K562 (cell line): ENCODE measurements at regions not wholly inside any gene's neighbourhood (a gene's known extent, or its start where the extent isn't known, plus 50 kb on each side); places are given as distances from the start of the nearest gene placed in this dataset.

ENCODE experiments used
- ATAC-seq: fragments of 200-7000 bp; cut with Tn5 transposase; 3 replicates; pipeline ENCODE4 v1.9.1; 2020; ENCODE audit warnings: moderate library complexity
- BruUV-seq: library from RNA; stranded (reverse); fragments of 400-500 nt; replicated peaks from 2 replicates; lab custom pipeline; 2021; lab: Mats Ljungman, UMichigan
- CTCF ChIA-PET: fragments of 300-600 bp; formaldehyde crosslinking; extraction: SDS; loops from one replicate; lab custom pipeline; 2021; ENCODE audit warnings: low intra/inter-chr PET ratio; lab: Yijun Ruan, JAX
- POLR2A ChIA-PET: fragments of 300-600, 350-650 bp; sonication (Branson Sonifier 250); formaldehyde crosslinking; extraction: SDS; loops from one replicate; lab custom pipeline; 2021; ENCODE audit warnings: antibody characterized with exemption, inconsistent platforms; lab: Yijun Ruan, JAX
- DNase-seq, 4 experiments: peaks; one replicate each; pipeline versions ENCODE4 v3.0.0 to v3.0.0-alpha.2; 2011 to 2018; ENCODE audit warnings: low spot score in 3 of 4, mixed read lengths in 3 of 4; ENCODE audit errors: extremely low read depth in 1 of 4
- FAIRE-seq: peaks from 2 replicates; lab custom pipeline; 2011; peaks lifted over from hg19 to GRCh38; lab: Jason Lieb, UNC
- H2AFZ ChIP-seq: 2 replicates; pipeline ENCODE4 v1.6.0; 2011; ENCODE audit warnings: low read depth, low read length, control low read depth, inconsistent platforms
- H3K27ac ChIP-seq: fragments of 200-600 bp; 3 replicates; pipeline ENCODE4 v1.8.0; 2011; ENCODE audit warnings: low read depth, mild to moderate bottlenecking, control low read depth, inconsistent platforms, low read length, moderate library complexity, mixed read lengths; ENCODE audit errors: extremely low read depth
- H3K27me3 ChIP-seq, 2 experiments: fragments of 300-600 bp in 1 of 2; 2 replicates in 1 of 2; 3 replicates in 1 of 2; pipeline versions ENCODE4 v1.6.0 to v1.8.0; 2011; ENCODE audit warnings: inconsistent platforms in 2 of 2, low read length in 2 of 2, mild to moderate bottlenecking in 1 of 2, mixed read lengths in 1 of 2, moderate library complexity in 1 of 2; ENCODE audit not compliant: control insufficient read depth in 2 of 2, insufficient read depth in 2 of 2
- H3K36me3 ChIP-seq: fragments of 300-600 bp; 3 replicates; pipeline ENCODE4 v1.8.0; 2011; ENCODE audit warnings: mild to moderate bottlenecking, low read length, inconsistent platforms; ENCODE audit not compliant: control insufficient read depth, insufficient read depth
- H3K4me1 ChIP-seq, 2 experiments: fragments of 200-600 bp in 1 of 2; replicated peaks in 1 of 2; 2 replicates in 1 of 2; 3 replicates in 1 of 2; pipeline versions ENCODE4 v1.5.1 to v1.8.0; 2011; ENCODE audit warnings: inconsistent platforms in 2 of 2, low read length in 2 of 2, mild to moderate bottlenecking in 1 of 2, mixed read lengths in 1 of 2, moderate library complexity in 1 of 2; ENCODE audit not compliant: control insufficient read depth in 2 of 2, insufficient read depth in 2 of 2
- H3K4me2 ChIP-seq: 2 replicates; pipeline ENCODE4 v1.6.1; 2011; ENCODE audit warnings: low read length, control low read depth, inconsistent platforms, mixed read lengths; ENCODE audit not compliant: insufficient read depth
- H3K4me3 ChIP-seq: fragments of 200-600 bp; sonication (generic), shearing (Covaris generic); 2 replicates; pipeline ENCODE4 v1.5.1; 2016; ENCODE audit warnings: control low read depth, inconsistent platforms
- H3K79me2 ChIP-seq: fragments of 200-600 bp; 3 replicates; pipeline ENCODE4 v1.8.0; 2011; ENCODE audit warnings: low read length, inconsistent platforms; ENCODE audit not compliant: control insufficient read depth, insufficient read depth
- H3K9ac ChIP-seq, 2 experiments: 2 replicates each; pipeline versions ENCODE4 v1.6.0 to v1.6.1; 2011; ENCODE audit warnings: low read depth in 2 of 2, low read length in 2 of 2, control low read depth in 1 of 2, inconsistent platforms in 1 of 2, mild to moderate bottlenecking in 1 of 2, mixed read lengths in 1 of 2; ENCODE audit not compliant: insufficient read depth in 1 of 2
- H3K9me1 ChIP-seq: one replicate; pipeline ENCODE4 v1.6.0; 2011; ENCODE audit warnings: inconsistent platforms, mild to moderate bottlenecking, low read length, moderate library complexity; ENCODE audit not compliant: control insufficient read depth, insufficient read depth
- H3K9me3 ChIP-seq: replicated peaks from 2 replicates; pipeline ENCODE4 v1.5.1; 2011; ENCODE audit warnings: low read depth, low read length, inconsistent platforms; ENCODE audit not compliant: control insufficient read depth, insufficient read depth
- H4K20me1 ChIP-seq: replicated peaks from 2 replicates; pipeline ENCODE4 v1.6.1; 2011; ENCODE audit warnings: low read length, inconsistent platforms, mixed read lengths; ENCODE audit not compliant: control insufficient read depth, insufficient read depth
- CUX1 ChIP-seq: fragments of 200-800 bp; sonication (Bioruptor generic); IDR thresholded peaks from 2 replicates; pipeline ENCODE4 v1.6.1; 2016; ENCODE audit warnings: missing genetic modification characterization, missing compliant biosample characterization
- IRF1 ChIP-seq: sonication (generic); formaldehyde crosslinking; IDR thresholded peaks from 2 replicates; pipeline ENCODE4 v1.8.0; 2022; ENCODE audit warnings: missing genetic modification reagents, mild to moderate bottlenecking, borderline replicate concordance
- MEF2D ChIP-seq: conservative IDR thresholded peaks from 2 replicates; pipeline ENCODE4 v1.6.1; 2016; ENCODE audit warnings: low read depth, missing genetic modification characterization, missing compliant biosample characterization
- NR2F6 ChIP-seq: fragments of 450-650 bp; formaldehyde crosslinking; IDR thresholded peaks from 2 replicates; pipeline ENCODE4 v1.4.0; 2020; ENCODE audit warnings: mild to moderate bottlenecking
- POLR2G ChIP-seq: fragments of 200-400 bp; formaldehyde crosslinking; IDR thresholded peaks from 2 replicates; pipeline ENCODE4 v1.6.1; 2017; ENCODE audit warnings: low read depth, mild to moderate bottlenecking, antibody characterized with exemption, low read length, moderate library complexity
- RBM14 ChIP-seq: fragments of 200-400 bp; formaldehyde crosslinking; IDR thresholded peaks from 2 replicates; pipeline ENCODE4 v1.6.1; 2018; ENCODE audit warnings: low read depth, mild to moderate bottlenecking, low read length, moderate library complexity, borderline replicate concordance; ENCODE audit not compliant: insufficient read depth
- ZNF124 ChIP-seq: sonication (generic); formaldehyde crosslinking; IDR thresholded peaks from 2 replicates; pipeline ENCODE4 v1.8.1; 2022; ENCODE audit warnings: missing genetic modification reagents
- ZNF407 ChIP-seq: fragments of 450-650 bp; IDR thresholded peaks from 2 replicates; pipeline ENCODE4 v1.6.1; 2016; ENCODE audit warnings: low read depth
- WGBS: fragments of 100-300 bp; shearing (Covaris generic); methylation state at CpG from one replicate; pipeline ENCODE4 v1.1.6; 2016; ENCODE audit warnings: low coverage, mixed read lengths; ENCODE audit not compliant: insufficient coverage; ENCODE audit errors: missing lambda C conversion rate; 5-methylcytosine and 5-hydroxymethylcytosine counted together
- in situ Hi-C: fragments of 300-500 bp; cut with MboI; formaldehyde crosslinking; loops from 4 replicates; pipeline ENCODE4 v1.15.0; 2018; ENCODE audit warnings: inconsistent platforms, mixed read lengths
- intact Hi-C: fragments of 100-400 bp; cut with micrococcal nuclease; formaldehyde crosslinking; loops from 2 replicates; pipeline ENCODE4 v1.14.2; 2022

- Histone ChIP-seq H3K27ac (no peak overlapping the region), H3K36me3 (no peaks in the 10 kb centered on the region), H3K9ac (no peak overlapping the region), H4K20me1 (no peaks in the 10 kb centered on the region), H3K27me3 (no peaks in the 10 kb centered on the region), H3K9me1 (no peaks in the 10 kb centered on the region), H2AFZ (no peak overlapping the region), H3K9me3 (no peaks in the 10 kb centered on the region), H3K4me2 (no peak overlapping the region), H3K4me3 (no peak overlapping the region), H3K79me2 (no peaks in the 10 kb centered on the region), H3K4me1 (no peaks in the 10 kb centered on the region)
- no TSS peak for BruUV-seq
- DNase-seq (no peak), ATAC-seq (no peak), FAIRE-seq (no peak)
- 4% methylated on average over 2 of the region's 2 CpGs for WGBS
- POLR2A ChIA-PET = no interaction called here
- in situ Hi-C loops (no loop called here), intact Hi-C loops (no loop called here)
- no peak for TF ChIP-seq CUX1 (CRISPR knock-in tag)
- TF ChIP-seq NR2F6 = no peak
- no peak for TF ChIP-seq POLR2G
- no peak for TF ChIP-seq ZNF407
- TF ChIP-seq MEF2D (tag) = no peak
- TF ChIP-seq ZNF124 (CRISPR knock-in tag) = no peak
- no peak for TF ChIP-seq IRF1 (CRISPR knock-in tag)
- TF ChIP-seq RBM14 = no peak
- CTCF ChIA-PET = no interaction called here
These were observed 532.7 kb downstream of the BCKDHB start for GRCh38 chr6:80639181-80639629.
